Endothelial cell of umbilical vein (primary cell): ENCODE measurements at regions not wholly inside any gene's neighbourhood (a gene's known extent, or its start where the extent isn't known, plus 50 kb on each side); places are given as distances from the start of the nearest gene placed in this dataset.

ENCODE experiments used
- EZH2 ChIP-seq: IDR thresholded peaks from 2 replicates; pipeline ENCODE4 v1.6.1; 2012; ENCODE audit warnings: borderline replicate concordance, low read depth, mild to moderate bottlenecking, moderate library complexity, low read length, inconsistent platforms; ENCODE audit not compliant: severe bottlenecking
- JUN ChIP-seq: IDR thresholded peaks from 2 replicates; pipeline ENCODE4 v1.6.1; 2011; ENCODE audit warnings: borderline replicate concordance, low read depth; ENCODE audit not compliant: insufficient read length, insufficient read depth
- POLR2A ChIP-seq: IDR thresholded peaks from 2 replicates; pipeline ENCODE4 v1.6.1; 2012; ENCODE audit warnings: low read depth, mild to moderate bottlenecking, control low read depth, low read length
- POLR2AphosphoS5 ChIP-seq: IDR thresholded peaks from 2 replicates; pipeline ENCODE4 v1.6.1; 2012; ENCODE audit warnings: low read depth, mild to moderate bottlenecking, control low read depth, low read length, moderate library complexity; ENCODE audit not compliant: insufficient read depth
- TF ChIP-seq, protein P1 (sequence below), 2 donors: IDR thresholded peaks; 1 replicate in 1 of 2; 2 replicates in 1 of 2; pipeline ENCODE4 v1.5.1; 2011; ENCODE audit warnings: low read length in 2 of 2, mild to moderate bottlenecking in 2 of 2, moderate library complexity in 2 of 2, control low read depth in 1 of 2, inconsistent platforms in 1 of 2, low read depth in 1 of 2; ENCODE audit not compliant: insufficient read depth in 1 of 2; ENCODE audit errors: extremely low read depth in 1 of 2

DNA sequence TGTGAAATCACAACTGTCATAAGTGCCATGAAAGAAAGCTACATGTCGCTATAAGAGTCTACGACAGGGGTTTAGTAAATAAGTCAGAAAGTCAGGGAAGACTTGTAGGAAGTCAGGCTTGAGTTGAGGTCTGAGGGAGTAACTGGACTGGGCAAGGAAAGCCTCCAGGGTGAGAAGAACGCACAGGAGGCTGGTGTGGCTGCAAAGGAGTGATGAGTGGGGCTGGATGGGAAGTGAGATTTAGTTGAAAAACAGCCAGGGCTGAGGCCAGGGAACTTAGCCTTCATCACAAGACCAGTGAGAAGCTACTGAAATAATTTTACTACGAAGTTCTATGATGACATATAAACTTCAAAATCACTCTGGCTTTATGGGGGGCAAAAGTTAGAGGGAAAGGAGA is 763.7 kb upstream of the PHF14 start:
- TF ChIP-seq JUN (no peak), POLR2A (no peak), EZH2 (no peak), POLR2AphosphoS5 (no peak)
- TF ChIP-seq, protein P1, sequence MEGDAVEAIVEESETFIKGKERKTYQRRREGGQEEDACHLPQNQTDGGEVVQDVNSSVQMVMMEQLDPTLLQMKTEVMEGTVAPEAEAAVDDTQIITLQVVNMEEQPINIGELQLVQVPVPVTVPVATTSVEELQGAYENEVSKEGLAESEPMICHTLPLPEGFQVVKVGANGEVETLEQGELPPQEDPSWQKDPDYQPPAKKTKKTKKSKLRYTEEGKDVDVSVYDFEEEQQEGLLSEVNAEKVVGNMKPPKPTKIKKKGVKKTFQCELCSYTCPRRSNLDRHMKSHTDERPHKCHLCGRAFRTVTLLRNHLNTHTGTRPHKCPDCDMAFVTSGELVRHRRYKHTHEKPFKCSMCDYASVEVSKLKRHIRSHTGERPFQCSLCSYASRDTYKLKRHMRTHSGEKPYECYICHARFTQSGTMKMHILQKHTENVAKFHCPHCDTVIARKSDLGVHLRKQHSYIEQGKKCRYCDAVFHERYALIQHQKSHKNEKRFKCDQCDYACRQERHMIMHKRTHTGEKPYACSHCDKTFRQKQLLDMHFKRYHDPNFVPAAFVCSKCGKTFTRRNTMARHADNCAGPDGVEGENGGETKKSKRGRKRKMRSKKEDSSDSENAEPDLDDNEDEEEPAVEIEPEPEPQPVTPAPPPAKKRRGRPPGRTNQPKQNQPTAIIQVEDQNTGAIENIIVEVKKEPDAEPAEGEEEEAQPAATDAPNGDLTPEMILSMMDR (IDR thresholded peaks at IDR 0.05; ENCODE audit: extremely low read depth in 1 of 2, insufficient read depth in 1 of 2, low read depth in 1 of 2, low read length in 2 of 2), result no peak
